GM12878 (cell line): ENCODE measurements at regions not wholly inside any gene's neighbourhood (a gene's known extent, or its start where the extent isn't known, plus 50 kb on each side); places are given as distances from the start of the nearest gene placed in this dataset.

ENCODE experiments used
- CREM ChIP-seq: IDR thresholded peaks from 2 replicates; pipeline ENCODE4 v1.6.1; 2014; ENCODE audit warnings: antibody characterized with exemption, low read depth
- CTCF ChIP-seq, 3 experiments: IDR thresholded peaks in 2 of 3; conservative IDR thresholded peaks in 1 of 3; 2 replicates each; pipeline ENCODE4 v1.5.1; 2011; ENCODE audit warnings: low read depth in 3 of 3, low read length in 3 of 3, mild to moderate bottlenecking in 3 of 3, control low read depth in 2 of 3, moderate library complexity in 2 of 3, inconsistent platforms in 1 of 3, mixed read lengths in 1 of 3; ENCODE audit not compliant: control insufficient read depth in 2 of 3, insufficient read depth in 1 of 3; ENCODE audit errors: extremely low read depth in 1 of 3
- EP300 ChIP-seq, 2 experiments: fragments of 150-350 bp in 1 of 2; IDR thresholded peaks; 2 replicates each; pipeline ENCODE4 v1.6.1; 2011 to 2012; ENCODE audit warnings: low read depth in 2 of 2, low read length in 2 of 2, borderline replicate concordance in 1 of 2, improper control_type of control experiment in 1 of 2, inconsistent platforms in 1 of 2; ENCODE audit not compliant: control insufficient read depth in 1 of 2
- HDAC6 ChIP-seq: fragments of 200-600 bp; sonication (generic); IDR thresholded peaks from one replicate; pipeline ENCODE4 v1.8.0; 2017; ENCODE audit warnings: antibody characterized with exemption; ENCODE audit not compliant: unreplicated experiment
- MAX ChIP-seq: IDR thresholded peaks from 2 replicates; pipeline ENCODE4 v1.6.1; 2012; ENCODE audit warnings: low read depth, low read length, improper control_type of control experiment
- POLR2A ChIP-seq: IDR thresholded peaks from 2 replicates; pipeline ENCODE4 v1.6.1; 2011; ENCODE audit warnings: low read depth, mild to moderate bottlenecking, low read length
- SMARCA5 ChIP-seq: fragments of 450-650 bp; IDR thresholded peaks from 2 replicates; pipeline ENCODE4 v1.6.1; 2017; ENCODE audit warnings: mild to moderate bottlenecking
- TAF1 ChIP-seq: IDR thresholded peaks from 2 replicates; pipeline ENCODE4 v1.6.1; 2011; ENCODE audit warnings: mild to moderate bottlenecking, low read depth, low read length, borderline replicate concordance
- WRNIP1 ChIP-seq: IDR thresholded peaks from 2 replicates; pipeline ENCODE4 v1.6.1; 2011; ENCODE audit warnings: low read depth, low read length, improper control_type of control experiment, borderline replicate concordance
- ZBTB40 ChIP-seq: fragments of 450-650 bp; IDR thresholded peaks from 2 replicates; pipeline ENCODE4 v1.6.1; 2016; ENCODE audit warnings: mild to moderate bottlenecking, moderate library complexity, borderline replicate concordance

- no peak for TF ChIP-seq POLR2A
- TF ChIP-seq ZBTB40, result no peak
- no peak for TF ChIP-seq MAX
- TF ChIP-seq SMARCA5, result no peak
- no peak for TF ChIP-seq CTCF (IDR thresholded peaks at IDR 0.05 in 2 of 3, conservative IDR thresholded peaks at IDR 0.05 in 1 of 3; ENCODE audit: control insufficient read depth in 2 of 3, extremely low read depth in 1 of 3, insufficient read depth in 1 of 3, low read depth in 3 of 3, low read length in 3 of 3)
- TF ChIP-seq WRNIP1, result no peak
- no peak for TF ChIP-seq HDAC6
- no peak for TF ChIP-seq TAF1
- no peak for TF ChIP-seq EP300 (IDR thresholded peaks at IDR 0.05; ENCODE audit: borderline replicate concordance in 1 of 2, control insufficient read depth in 1 of 2, low read depth in 2 of 2, low read length in 2 of 2)
- TF ChIP-seq CREM, result peak; percentile 11; the same call in 1 of the 2 replicates
Observed at GRCh38 chr13:100767192-100767591, 92.6 kb upstream of the TMTC4 start.
